ENCODE measurements at regions not wholly inside any gene's neighbourhood (a gene's known extent, or its start where the extent isn't known, plus 50 kb on each side); places are given as distances from the start of the nearest gene placed in this dataset.

DNA sequence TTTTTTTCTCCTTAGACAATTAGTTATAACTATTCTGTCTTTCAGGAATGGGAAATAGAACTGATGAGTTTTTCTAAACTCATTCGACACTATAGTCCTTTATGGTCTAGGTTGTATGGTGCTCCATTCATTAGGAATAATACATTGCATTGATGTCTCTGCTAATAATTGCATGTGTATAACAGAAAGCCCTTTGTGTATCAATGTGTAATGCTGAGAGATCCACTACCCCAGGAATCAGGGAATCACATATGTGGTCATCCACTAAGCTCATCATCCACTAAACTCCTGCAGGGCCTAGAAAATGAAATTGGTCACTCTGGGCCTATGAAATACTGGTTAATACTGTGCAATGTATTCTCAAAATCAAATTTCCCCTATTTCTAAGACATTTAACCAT, 242.0 kb upstream of the CDH18 start:
- H3K27ac ChIP-seq (ENCODE audit: control insufficient read depth, insufficient read depth), result no peak overlapping the region
- H3K4me1 ChIP-seq (ENCODE audit: control insufficient read depth, insufficient read depth, low read length), result no peaks in the 10 kb centered on the region
- ChIA-PET RAD21 (ENCODE audit: unreplicated experiment) (no interaction called here), CTCF (no interaction called here), SMC1A (ENCODE audit: uncharacterized antibody, unreplicated experiment) (no interaction called here), POLR2A (interaction anchor here (0.5 kb wide), 1 partner anchor 516 kb away, joined by 6 read pairs; no protein-coding TSS in a partner anchor)
- in situ Hi-C loops (cut with MboI) (no loop called here), intact Hi-C loops (cut with micrococcal nuclease; ENCODE audit: unreplicated experiment) (no loop called here)
- H3K4me3 ChIP-seq, result no peak overlapping the region
- WGBS (ENCODE audit: insufficient coverage, insufficient replicate concordance, low lambda C conversion rate, missing lambda C conversion rate), result 4% methylated on average over 1 of the region's 1 CpG
- BruUV-seq (replicated peaks), result no TSS peak
- H3K9ac ChIP-seq (ENCODE audit: control insufficient read depth, insufficient read depth, low read length), result no peak overlapping the region
- no peaks in the 10 kb centered on the region for H3K9me3 ChIP-seq (replicated peaks; ENCODE audit: control insufficient read depth, insufficient read depth, low read length)
- FAIRE-seq (no peak), ATAC-seq (no peak), DNase-seq (ENCODE audit: low read depth, low spot score) (no peak)
- no peaks in the 10 kb centered on the region for H4K20me1 ChIP-seq (ENCODE audit: control insufficient read depth, insufficient read depth)
- no peaks in the 10 kb centered on the region for H3K79me2 ChIP-seq (ENCODE audit: control insufficient read depth, insufficient read depth, low read length)
- no peak overlapping the region for H3K4me2 ChIP-seq (ENCODE audit: control insufficient read depth, insufficient read depth)
- H3K36me3 ChIP-seq (ENCODE audit: control insufficient read depth in 2 of 2, insufficient read depth in 2 of 2, low read length in 1 of 2), result no peaks in the 10 kb centered on the region
- no peak for TF ChIP-seq EGR1 (IDR thresholded peaks at IDR 0.05; ENCODE audit: borderline replicate concordance in 1 of 2, low read depth in 2 of 2, low read length in 2 of 2)
- TF ChIP-seq, protein P1, sequence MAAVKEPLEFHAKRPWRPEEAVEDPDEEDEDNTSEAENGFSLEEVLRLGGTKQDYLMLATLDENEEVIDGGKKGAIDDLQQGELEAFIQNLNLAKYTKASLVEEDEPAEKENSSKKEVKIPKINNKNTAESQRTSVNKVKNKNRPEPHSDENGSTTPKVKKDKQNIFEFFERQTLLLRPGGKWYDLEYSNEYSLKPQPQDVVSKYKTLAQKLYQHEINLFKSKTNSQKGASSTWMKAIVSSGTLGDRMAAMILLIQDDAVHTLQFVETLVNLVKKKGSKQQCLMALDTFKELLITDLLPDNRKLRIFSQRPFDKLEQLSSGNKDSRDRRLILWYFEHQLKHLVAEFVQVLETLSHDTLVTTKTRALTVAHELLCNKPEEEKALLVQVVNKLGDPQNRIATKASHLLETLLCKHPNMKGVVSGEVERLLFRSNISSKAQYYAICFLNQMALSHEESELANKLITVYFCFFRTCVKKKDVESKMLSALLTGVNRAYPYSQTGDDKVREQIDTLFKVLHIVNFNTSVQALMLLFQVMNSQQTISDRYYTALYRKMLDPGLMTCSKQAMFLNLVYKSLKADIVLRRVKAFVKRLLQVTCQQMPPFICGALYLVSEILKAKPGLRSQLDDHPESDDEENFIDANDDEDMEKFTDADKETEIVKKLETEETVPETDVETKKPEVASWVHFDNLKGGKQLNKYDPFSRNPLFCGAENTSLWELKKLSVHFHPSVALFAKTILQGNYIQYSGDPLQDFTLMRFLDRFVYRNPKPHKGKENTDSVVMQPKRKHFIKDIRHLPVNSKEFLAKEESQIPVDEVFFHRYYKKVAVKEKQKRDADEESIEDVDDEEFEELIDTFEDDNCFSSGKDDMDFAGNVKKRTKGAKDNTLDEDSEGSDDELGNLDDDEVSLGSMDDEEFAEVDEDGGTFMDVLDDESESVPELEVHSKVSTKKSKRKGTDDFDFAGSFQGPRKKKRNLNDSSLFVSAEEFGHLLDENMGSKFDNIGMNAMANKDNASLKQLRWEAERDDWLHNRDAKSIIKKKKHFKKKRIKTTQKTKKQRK (IDR thresholded peaks at IDR 0.05; ENCODE audit: low read depth, low read length), result no peak
- no peak for TF ChIP-seq PAX5 (IDR thresholded peaks at IDR 0.05; ENCODE audit: borderline replicate concordance, low read depth, low read length)
- TF ChIP-seq, protein P2, sequence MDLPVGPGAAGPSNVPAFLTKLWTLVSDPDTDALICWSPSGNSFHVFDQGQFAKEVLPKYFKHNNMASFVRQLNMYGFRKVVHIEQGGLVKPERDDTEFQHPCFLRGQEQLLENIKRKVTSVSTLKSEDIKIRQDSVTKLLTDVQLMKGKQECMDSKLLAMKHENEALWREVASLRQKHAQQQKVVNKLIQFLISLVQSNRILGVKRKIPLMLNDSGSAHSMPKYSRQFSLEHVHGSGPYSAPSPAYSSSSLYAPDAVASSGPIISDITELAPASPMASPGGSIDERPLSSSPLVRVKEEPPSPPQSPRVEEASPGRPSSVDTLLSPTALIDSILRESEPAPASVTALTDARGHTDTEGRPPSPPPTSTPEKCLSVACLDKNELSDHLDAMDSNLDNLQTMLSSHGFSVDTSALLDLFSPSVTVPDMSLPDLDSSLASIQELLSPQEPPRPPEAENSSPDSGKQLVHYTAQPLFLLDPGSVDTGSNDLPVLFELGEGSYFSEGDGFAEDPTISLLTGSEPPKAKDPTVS (IDR thresholded peaks at IDR 0.05; ENCODE audit: low read depth, low read length), result no peak
- TF ChIP-seq YBX1 (IDR thresholded peaks at IDR 0.05), result no peak
- TF ChIP-seq CHD4 (IDR thresholded peaks at IDR 0.05), result no peak
- no peak for TF ChIP-seq JUNB (IDR thresholded peaks at IDR 0.05)
- TF ChIP-seq, protein P3, sequence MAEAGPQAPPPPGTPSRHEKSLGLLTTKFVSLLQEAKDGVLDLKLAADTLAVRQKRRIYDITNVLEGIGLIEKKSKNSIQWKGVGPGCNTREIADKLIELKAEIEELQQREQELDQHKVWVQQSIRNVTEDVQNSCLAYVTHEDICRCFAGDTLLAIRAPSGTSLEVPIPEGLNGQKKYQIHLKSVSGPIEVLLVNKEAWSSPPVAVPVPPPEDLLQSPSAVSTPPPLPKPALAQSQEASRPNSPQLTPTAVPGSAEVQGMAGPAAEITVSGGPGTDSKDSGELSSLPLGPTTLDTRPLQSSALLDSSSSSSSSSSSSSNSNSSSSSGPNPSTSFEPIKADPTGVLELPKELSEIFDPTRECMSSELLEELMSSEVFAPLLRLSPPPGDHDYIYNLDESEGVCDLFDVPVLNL (IDR thresholded peaks at IDR 0.05; ENCODE audit: low read depth, low read length), result no peak
- TF ChIP-seq RCOR1 (conservative IDR thresholded peaks at IDR 0.05; ENCODE audit: low read depth, low read length), result no peak
- TF ChIP-seq RAD51 (IDR thresholded peaks at IDR 0.05), result no peak
- H2AFZ ChIP-seq (ENCODE audit: control insufficient read depth, low read depth, low read length), result no peak overlapping the region
- H3K27me3 ChIP-seq (replicated peaks in 1 of 2; ENCODE audit: control insufficient read depth in 2 of 2, insufficient read depth in 2 of 2, low read length in 1 of 2), result no peaks in the 10 kb centered on the region

Data from GM12878 (cell line).